ENCODE measurements at regions not wholly inside any gene's neighbourhood (a gene's known extent, or its start where the extent isn't known, plus 50 kb on each side); places are given as distances from the start of the nearest gene placed in this dataset.

- ChIA-PET CTCF (no interaction called here), RAD21 (ENCODE audit: unreplicated experiment) (no interaction called here), POLR2A (no interaction called here), SMC1A (ENCODE audit: uncharacterized antibody, unreplicated experiment) (no interaction called here)
- FAIRE-seq (no peak), DNase-seq (ENCODE audit: low read depth, low spot score) (no peak), ATAC-seq (no peak)
- H3K9ac ChIP-seq (ENCODE audit: control insufficient read depth, insufficient read depth, low read length) = no peak overlapping the region
- H3K4me2 ChIP-seq (ENCODE audit: control insufficient read depth, insufficient read depth) = no peak overlapping the region
- no peaks in the 10 kb centered on the region for H3K27me3 ChIP-seq (replicated peaks in 1 of 2; ENCODE audit: control insufficient read depth in 2 of 2, insufficient read depth in 2 of 2, low read length in 1 of 2)
- no TSS peak for BruUV-seq (replicated peaks)
- H3K36me3 ChIP-seq (ENCODE audit: control insufficient read depth in 2 of 2, insufficient read depth in 2 of 2, low read length in 1 of 2) = no peaks in the 10 kb centered on the region
- H2AFZ ChIP-seq (ENCODE audit: control insufficient read depth, low read depth, low read length) = no peak overlapping the region
- H4K20me1 ChIP-seq (ENCODE audit: control insufficient read depth, insufficient read depth) = no peaks in the 10 kb centered on the region
- intact Hi-C loops (cut with micrococcal nuclease; ENCODE audit: unreplicated experiment) (no loop called here), in situ Hi-C loops (cut with MboI) (no loop called here)
- no peaks in the 10 kb centered on the region for H3K79me2 ChIP-seq (ENCODE audit: control insufficient read depth, insufficient read depth, low read length)
- 14% methylated on average over 15 of the region's 15 CpGs for WGBS (ENCODE audit: insufficient coverage, insufficient replicate concordance, low lambda C conversion rate, missing lambda C conversion rate)
- no peak overlapping the region for H3K27ac ChIP-seq (ENCODE audit: control insufficient read depth, insufficient read depth)
- TF ChIP-seq TARDBP (IDR thresholded peaks at IDR 0.05; ENCODE audit: borderline replicate concordance) = no peak
- no peaks in the 10 kb centered on the region for H3K9me3 ChIP-seq (replicated peaks; ENCODE audit: control insufficient read depth, insufficient read depth, low read length)
- no peak overlapping the region for H3K4me3 ChIP-seq
- H3K4me1 ChIP-seq (ENCODE audit: control insufficient read depth, insufficient read depth, low read length) = no peaks in the 10 kb centered on the region
These were observed 290.3 kb upstream of the STXBP5 start for GRCh38 chr6:146913842-146914488.

DNA sequence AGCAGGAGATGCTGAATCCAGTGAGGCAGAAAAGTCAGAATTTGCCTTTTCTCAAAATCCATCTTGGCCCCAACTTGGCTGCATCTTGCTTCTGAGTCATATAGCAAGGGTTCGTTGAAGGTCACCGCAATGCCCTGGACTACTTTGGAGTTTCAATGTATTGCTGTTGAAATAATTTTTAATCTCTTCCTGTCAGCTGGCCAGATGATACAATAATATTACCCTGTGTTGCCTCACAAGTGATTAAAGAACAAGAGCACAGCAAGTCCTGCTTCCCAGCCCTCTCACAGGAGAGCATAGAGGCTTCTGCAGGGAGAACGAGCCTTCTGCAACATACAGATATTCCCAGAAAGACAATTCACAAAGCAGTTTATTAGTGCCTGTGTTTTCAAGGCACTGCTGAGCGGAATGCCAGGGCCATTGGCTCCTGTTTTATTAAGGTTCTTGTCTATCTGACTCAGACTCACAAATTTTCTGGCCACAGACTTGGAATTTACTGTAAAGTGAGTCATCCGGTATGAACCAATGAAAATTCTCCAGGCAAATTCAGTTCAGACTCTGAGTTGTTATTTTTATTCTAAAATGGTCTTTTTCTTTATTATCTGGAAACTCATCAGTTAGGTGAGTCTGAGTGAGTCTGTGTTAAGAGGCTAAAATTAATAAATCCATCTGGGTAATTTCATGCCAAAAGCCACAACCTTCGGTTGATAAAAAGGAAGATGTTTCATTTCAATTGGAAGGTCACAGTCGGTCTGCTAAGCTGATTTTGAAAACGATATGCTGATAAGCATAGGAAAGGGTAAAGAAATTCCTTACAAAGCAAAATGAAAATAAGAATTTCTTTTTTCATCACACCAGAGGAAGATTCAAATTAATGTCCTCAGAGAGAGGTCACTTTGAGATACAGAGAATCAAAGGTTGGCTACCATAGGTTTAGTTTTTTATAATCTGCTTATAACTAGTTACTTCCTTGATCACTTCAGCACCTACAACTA is 289.4 kb upstream of the STXBP5 start:
- no peaks in the 10 kb centered on the region for H3K27me3 ChIP-seq (replicated peaks in 1 of 2; ENCODE audit: control insufficient read depth in 2 of 2, insufficient read depth in 2 of 2, low read length in 1 of 2)
- H4K20me1 ChIP-seq (ENCODE audit: control insufficient read depth, insufficient read depth) = no peaks in the 10 kb centered on the region
- H2AFZ ChIP-seq (ENCODE audit: control insufficient read depth, low read depth, low read length) = no peak overlapping the region
- no peaks in the 10 kb centered on the region for H3K4me1 ChIP-seq (ENCODE audit: control insufficient read depth, insufficient read depth, low read length)
- no peak overlapping the region for H3K4me2 ChIP-seq (ENCODE audit: control insufficient read depth, insufficient read depth)
- DNase-seq (ENCODE audit: low read depth, low spot score) (no peak), FAIRE-seq (no peak), ATAC-seq (no peak)
- CTCF ChIA-PET = no interaction called here
- no peaks in the 10 kb centered on the region for H3K9me3 ChIP-seq (replicated peaks; ENCODE audit: control insufficient read depth, insufficient read depth, low read length)
- SMC1A ChIA-PET (ENCODE audit: uncharacterized antibody, unreplicated experiment) = no interaction called here
- POLR2A ChIA-PET = no interaction called here
- H3K79me2 ChIP-seq (ENCODE audit: control insufficient read depth, insufficient read depth, low read length) = no peaks in the 10 kb centered on the region
- H3K9ac ChIP-seq (ENCODE audit: control insufficient read depth, insufficient read depth, low read length) = no peak overlapping the region
- in situ Hi-C loops (cut with MboI) = no loop called here
- no peak overlapping the region for H3K4me3 ChIP-seq
- no TSS peak for BruUV-seq (replicated peaks)
- intact Hi-C loops (cut with micrococcal nuclease; ENCODE audit: unreplicated experiment) = no loop called here
- H3K27ac ChIP-seq (ENCODE audit: control insufficient read depth, insufficient read depth) = no peak overlapping the region
- TF ChIP-seq NFXL1 (IDR thresholded peaks at IDR 0.05; ENCODE audit: borderline replicate concordance) (no peak), POLR2AphosphoS5 (IDR thresholded peaks at IDR 0.05; ENCODE audit: low read length) (no peak), STAT3 (IDR thresholded peaks at IDR 0.05; ENCODE audit: low read depth, low read length) (no peak)
- H3K36me3 ChIP-seq (ENCODE audit: control insufficient read depth in 2 of 2, insufficient read depth in 2 of 2, low read length in 1 of 2) = no peaks in the 10 kb centered on the region
- RAD21 ChIA-PET (ENCODE audit: unreplicated experiment) = no interaction called here
- WGBS (ENCODE audit: insufficient coverage, insufficient replicate concordance, low lambda C conversion rate, missing lambda C conversion rate) = 46% methylated on average over 8 of the region's 8 CpGs

All from GM12878 (cell line).